ENCODE measurements at regions not wholly inside any gene's neighbourhood (a gene's known extent, or its start where the extent isn't known, plus 50 kb on each side); places are given as distances from the start of the nearest gene placed in this dataset.

DNA sequence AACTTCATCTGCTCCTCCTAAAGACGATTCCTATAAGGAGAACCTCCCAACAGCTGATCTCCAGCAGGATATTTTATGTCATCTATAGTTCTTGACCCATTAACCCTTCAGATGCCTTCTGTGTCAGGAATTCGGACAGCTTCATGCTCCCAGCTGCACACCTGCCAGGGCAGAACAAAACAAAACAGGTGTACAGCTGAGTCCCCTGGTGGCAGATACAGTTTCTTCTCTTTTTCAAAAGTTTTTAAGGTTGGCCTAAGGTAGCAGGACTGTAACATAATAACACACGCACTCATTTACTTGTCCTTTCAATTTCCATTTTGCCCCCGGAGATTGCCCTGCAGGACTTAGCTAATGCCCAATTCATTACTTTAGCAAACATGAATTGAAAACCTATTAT, 218.3 kb downstream of the S1PR1 start:
- no peak for DNase-seq (ENCODE audit: low read depth)
- TF ChIP-seq, protein P1, sequence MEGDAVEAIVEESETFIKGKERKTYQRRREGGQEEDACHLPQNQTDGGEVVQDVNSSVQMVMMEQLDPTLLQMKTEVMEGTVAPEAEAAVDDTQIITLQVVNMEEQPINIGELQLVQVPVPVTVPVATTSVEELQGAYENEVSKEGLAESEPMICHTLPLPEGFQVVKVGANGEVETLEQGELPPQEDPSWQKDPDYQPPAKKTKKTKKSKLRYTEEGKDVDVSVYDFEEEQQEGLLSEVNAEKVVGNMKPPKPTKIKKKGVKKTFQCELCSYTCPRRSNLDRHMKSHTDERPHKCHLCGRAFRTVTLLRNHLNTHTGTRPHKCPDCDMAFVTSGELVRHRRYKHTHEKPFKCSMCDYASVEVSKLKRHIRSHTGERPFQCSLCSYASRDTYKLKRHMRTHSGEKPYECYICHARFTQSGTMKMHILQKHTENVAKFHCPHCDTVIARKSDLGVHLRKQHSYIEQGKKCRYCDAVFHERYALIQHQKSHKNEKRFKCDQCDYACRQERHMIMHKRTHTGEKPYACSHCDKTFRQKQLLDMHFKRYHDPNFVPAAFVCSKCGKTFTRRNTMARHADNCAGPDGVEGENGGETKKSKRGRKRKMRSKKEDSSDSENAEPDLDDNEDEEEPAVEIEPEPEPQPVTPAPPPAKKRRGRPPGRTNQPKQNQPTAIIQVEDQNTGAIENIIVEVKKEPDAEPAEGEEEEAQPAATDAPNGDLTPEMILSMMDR (IDR thresholded peaks at IDR 0.05; ENCODE audit: control insufficient read depth, insufficient read depth, low read depth, low read length, missing control alignments), result no peak

GRCh38 chr1:101460739-101461138, 223.9 kb downstream of the S1PR1 start:
- DNase-seq (ENCODE audit: low read depth), result no peak
- TF ChIP-seq, protein P1 (IDR thresholded peaks at IDR 0.05; ENCODE audit: control insufficient read depth, insufficient read depth, low read depth, low read length, missing control alignments), result no peak
- no peak overlapping the region for H3K4me3 ChIP-seq (ENCODE audit: control insufficient read depth, low read depth, low read length)

More for the DNA sequence above, 218.3 kb downstream of the S1PR1 start:
- H3K4me3 ChIP-seq (ENCODE audit: control insufficient read depth, low read depth, low read length), result no peak overlapping the region

GRCh38 chr1:101463195-101463594, 226.4 kb downstream of the S1PR1 start:
- TF ChIP-seq, protein P1 (IDR thresholded peaks at IDR 0.05; ENCODE audit: control insufficient read depth, insufficient read depth, low read depth, low read length, missing control alignments), result no peak
- no peak for DNase-seq (ENCODE audit: low read depth)
- H3K4me3 ChIP-seq (ENCODE audit: control insufficient read depth, low read depth, low read length), result no peak overlapping the region

GRCh38 chr1:101465941-101466340, 229.1 kb downstream of the S1PR1 start:
- TF ChIP-seq, protein P1 (IDR thresholded peaks at IDR 0.05; ENCODE audit: control insufficient read depth, insufficient read depth, low read depth, low read length, missing control alignments), result no peak
- H3K4me3 ChIP-seq (ENCODE audit: control insufficient read depth, low read depth, low read length), result no peak overlapping the region
- no peak for DNase-seq (ENCODE audit: low read depth)

DNA sequence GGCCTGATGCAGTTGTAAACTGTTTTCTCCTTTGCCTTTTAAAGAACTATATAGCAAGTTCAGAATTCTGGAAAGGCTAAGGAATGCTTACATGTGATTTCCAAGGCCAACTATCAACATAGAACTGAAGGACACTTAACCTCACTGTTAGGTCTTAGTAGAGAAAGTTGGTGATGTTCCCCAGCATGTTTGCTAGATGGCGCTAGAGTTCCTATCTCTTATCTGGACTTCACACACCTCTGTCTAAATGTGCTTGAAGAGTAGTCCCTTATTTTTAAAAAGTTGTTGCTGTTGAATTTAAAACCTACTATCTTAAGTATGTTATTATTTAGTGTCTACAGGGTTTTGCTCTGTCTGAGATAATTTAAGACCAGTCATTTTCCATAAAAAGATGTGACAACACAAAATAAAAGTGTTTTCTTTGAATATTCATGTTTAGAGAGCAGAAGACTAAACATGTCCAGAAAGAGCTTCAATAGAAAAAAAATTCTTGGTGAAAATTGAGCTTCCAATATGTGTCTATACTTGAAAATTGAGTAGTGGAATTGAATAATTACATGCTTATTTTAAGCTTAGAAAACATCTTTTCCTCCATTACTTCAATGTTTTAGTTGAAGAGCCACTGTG, 237.3 kb downstream of the S1PR1 start:
- no peak overlapping the region for H3K4me3 ChIP-seq (ENCODE audit: control insufficient read depth, low read depth, low read length)
- TF ChIP-seq, protein P1 (IDR thresholded peaks at IDR 0.05; ENCODE audit: control insufficient read depth, insufficient read depth, low read depth, low read length, missing control alignments), result peak; percentile 27
- DNase-seq (ENCODE audit: low read depth), result no peak

DNA sequence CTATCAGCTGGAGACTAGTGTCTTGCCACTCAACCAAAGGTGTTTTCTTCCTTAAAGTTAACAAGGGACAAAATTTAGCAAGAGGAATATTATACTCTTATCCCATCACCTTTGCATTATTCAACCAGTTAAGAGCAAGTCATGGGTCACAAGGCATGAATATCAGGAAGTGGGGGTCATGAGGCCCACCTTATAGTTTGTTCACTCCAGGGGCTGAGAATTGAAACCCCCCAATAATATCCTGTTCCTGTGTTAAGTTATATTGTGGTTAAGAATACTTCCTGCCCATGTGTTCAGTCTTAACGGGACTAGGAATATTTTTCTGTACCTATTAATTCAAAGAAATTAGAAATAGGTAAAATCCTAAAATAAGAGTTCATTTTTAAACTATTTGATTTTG, 239.7 kb downstream of the S1PR1 start:
- H3K4me3 ChIP-seq (ENCODE audit: control insufficient read depth, low read depth, low read length), result no peak overlapping the region
- DNase-seq (ENCODE audit: low read depth), result no peak
- TF ChIP-seq, protein P1 (IDR thresholded peaks at IDR 0.05; ENCODE audit: control insufficient read depth, insufficient read depth, low read depth, low read length, missing control alignments), result no peak

Data from AG09309 (cell line).